Mesendoderm (in vitro differentiated cells): ENCODE measurements at regions not wholly inside any gene's neighbourhood (a gene's known extent, or its start where the extent isn't known, plus 50 kb on each side); places are given as distances from the start of the nearest gene placed in this dataset.

Source experiments
- DNase-seq: peaks from one replicate; pipeline ENCODE4 v3.0.0; 2013
- H2AK5ac ChIP-seq: 2 replicates; pipeline ENCODE4 v1.6.1; 2013; ENCODE audit warnings: low read length, inconsistent platforms
- H2BK120ac ChIP-seq: 2 replicates; pipeline ENCODE4 v1.6.1; 2013; ENCODE audit warnings: low read depth, mild to moderate bottlenecking, low read length, moderate library complexity, mixed read lengths
- H2BK15ac ChIP-seq: replicated peaks from 2 replicates; pipeline ENCODE4 v1.6.1; 2013; ENCODE audit warnings: low read depth, mild to moderate bottlenecking, moderate library complexity
- H2BK5ac ChIP-seq: 2 replicates; pipeline ENCODE4 v1.6.1; 2013; ENCODE audit warnings: low read length, inconsistent platforms
- H3K18ac ChIP-seq: 2 replicates; pipeline ENCODE4 v1.6.1; 2013; ENCODE audit warnings: mild to moderate bottlenecking, low read length, mixed read lengths
- H3K23ac ChIP-seq: one replicate; pipeline ENCODE4 v1.6.1; 2013; ENCODE audit warnings: low read length
- H3K27ac ChIP-seq: 2 replicates; pipeline ENCODE4 v1.5.1; 2013; ENCODE audit warnings: low read depth, mild to moderate bottlenecking, inconsistent platforms, low read length, moderate library complexity
- H3K27me3 ChIP-seq: 2 replicates; pipeline ENCODE4 v1.6.1; 2013; ENCODE audit warnings: low read length, control low read depth, mild to moderate bottlenecking, inconsistent platforms; ENCODE audit not compliant: insufficient read depth, poor library complexity
- H3K36me3 ChIP-seq: 2 replicates; pipeline ENCODE4 v1.6.1; 2013; ENCODE audit warnings: low read length, inconsistent platforms; ENCODE audit not compliant: control insufficient read depth, insufficient read depth
- H3K4ac ChIP-seq: one replicate; pipeline ENCODE4 v1.6.1; 2013; ENCODE audit warnings: low read depth, mild to moderate bottlenecking, low read length, moderate library complexity
- H3K4me1 ChIP-seq: 2 replicates; pipeline ENCODE4 v1.6.1; 2013; ENCODE audit warnings: low read depth, low read length, inconsistent platforms; ENCODE audit not compliant: control insufficient read depth
- H3K4me2 ChIP-seq: 2 replicates; pipeline ENCODE4 v1.6.1; 2013; ENCODE audit warnings: low read length
- H3K4me3 ChIP-seq: 2 replicates; pipeline ENCODE4 v1.5.1; 2013; ENCODE audit warnings: mild to moderate bottlenecking, low read length
- H3K56ac ChIP-seq: one replicate; pipeline ENCODE4 v1.6.1; 2013; ENCODE audit warnings: low read length
- H3K79me1 ChIP-seq: 2 replicates; pipeline ENCODE4 v1.6.1; 2013; ENCODE audit warnings: low read length, inconsistent platforms
- H3K79me2 ChIP-seq: 2 replicates; pipeline ENCODE4 v1.6.1; 2013; ENCODE audit warnings: mild to moderate bottlenecking, low read length; ENCODE audit not compliant: control insufficient read depth, insufficient read depth
- H3K9ac ChIP-seq: 2 replicates; pipeline ENCODE4 v1.6.1; 2013; ENCODE audit warnings: low read length, inconsistent platforms
- H4K5ac ChIP-seq: one replicate; pipeline ENCODE4 v1.6.1; 2013; ENCODE audit warnings: low read length
- H4K8ac ChIP-seq: one replicate; pipeline ENCODE4 v1.6.1; 2013; ENCODE audit warnings: low read depth, mild to moderate bottlenecking, control low read depth, low read length, moderate library complexity
- WGBS: extraction: QIAGEN DNeasy Blood & Tissue Kit; methylation state at CpG from one replicate; pipeline ENCODE4 v1.1.7; 2013; ENCODE audit warnings: low lambda C conversion rate, missing lambda C conversion rate; ENCODE audit not compliant: insufficient coverage; ENCODE audit errors: extremely low coverage; 5-methylcytosine and 5-hydroxymethylcytosine counted together

GRCh38 chr5:53194086-53194485 is 84.5 kb upstream of the MOCS2 start:
- WGBS, result no CpG with 5 or more reads among the region's 2 CpGs
- no peak overlapping the region for H4K8ac ChIP-seq
- H3K9ac ChIP-seq, result no peak overlapping the region
- H3K79me2 ChIP-seq, result no peaks in the 10 kb centered on the region
- no peak overlapping the region for H2BK120ac ChIP-seq
- no peaks in the 10 kb centered on the region for H3K36me3 ChIP-seq
- no peak overlapping the region for H3K4me3 ChIP-seq
- no peak overlapping the region for H3K4me2 ChIP-seq
- H2AK5ac ChIP-seq, result no peak overlapping the region
- H2BK5ac ChIP-seq, result no peak overlapping the region
- H4K5ac ChIP-seq, result no peak overlapping the region
- no peaks in the 10 kb centered on the region for H3K27me3 ChIP-seq
- H3K18ac ChIP-seq, result no peak overlapping the region
- no peak overlapping the region for H2BK15ac ChIP-seq
- no peaks in the 10 kb centered on the region for H3K4me1 ChIP-seq
- no peaks in the 10 kb centered on the region for H3K79me1 ChIP-seq
- H3K56ac ChIP-seq, result no peak overlapping the region
- H3K4ac ChIP-seq, result no peak overlapping the region
- no peak overlapping the region for H3K23ac ChIP-seq
- DNase-seq, result no peak
- H3K27ac ChIP-seq, result no peak overlapping the region

- Histone ChIP-seq H2BK15ac (no peak overlapping the region), H3K4me1 (no peaks in the 10 kb centered on the region), H3K27me3 (no peaks in the 10 kb centered on the region), H4K5ac (no peak overlapping the region), H3K79me2 (no peaks in the 10 kb centered on the region), H3K4ac (no peak overlapping the region), H3K56ac (no peak overlapping the region), H2BK5ac (no peak overlapping the region), H3K18ac (no peak overlapping the region), H3K79me1 (no peaks in the 10 kb centered on the region), H3K36me3 (no peaks in the 10 kb centered on the region), H3K27ac (no peak overlapping the region), H3K23ac (no peak overlapping the region), H2BK120ac (no peak overlapping the region), H3K4me2 (no peak overlapping the region), H3K9ac (no peak overlapping the region), H4K8ac (no peak overlapping the region), H3K4me3 (no peak overlapping the region), H2AK5ac (no peak overlapping the region)
- DNase-seq, result no peak
Observed at GRCh38 chr5:53199882-53200281, 90.3 kb upstream of the MOCS2 start.

- no CpG with 5 or more reads among the region's 8 CpGs for WGBS
- H4K8ac ChIP-seq, result no peak overlapping the region
- H2AK5ac ChIP-seq, result no peak overlapping the region
- H3K4me3 ChIP-seq, result no peak overlapping the region
- H3K79me2 ChIP-seq, result no peaks in the 10 kb centered on the region
- H3K4ac ChIP-seq, result no peak overlapping the region
- H3K56ac ChIP-seq, result no peak overlapping the region
- no peaks in the 10 kb centered on the region for H3K79me1 ChIP-seq
- H3K36me3 ChIP-seq, result no peaks in the 10 kb centered on the region
- DNase-seq, result peak; percentile 6
- H3K4me2 ChIP-seq, result no peak overlapping the region
- no peak overlapping the region for H3K27ac ChIP-seq
- no peak overlapping the region for H3K23ac ChIP-seq
- no peak overlapping the region for H2BK5ac ChIP-seq
- no peak overlapping the region for H3K9ac ChIP-seq
- H2BK15ac ChIP-seq, result no peak overlapping the region
- no peak overlapping the region for H2BK120ac ChIP-seq
- no peaks in the 10 kb centered on the region for H3K27me3 ChIP-seq
- no peak overlapping the region for H4K5ac ChIP-seq
- no peaks in the 10 kb centered on the region for H3K4me1 ChIP-seq
- no peak overlapping the region for H3K18ac ChIP-seq
Observed at GRCh38 chr5:53200306-53200705, 90.7 kb upstream of the MOCS2 start.

- DNase-seq, result peak; percentile 14
- WGBS, result no CpG with 5 or more reads among the region's 3 CpGs
- H3K36me3 ChIP-seq, result no peaks in the 10 kb centered on the region
Observed at GRCh38 chr5:53201746-53202145, 92.2 kb upstream of the MOCS2 start.

GRCh38 chr5:53206562-53206961 is 97.0 kb upstream of the MOCS2 start:
- Histone ChIP-seq H2AK5ac (no peak overlapping the region), H3K56ac (no peak overlapping the region), H3K23ac (no peak overlapping the region), H3K4me2 (no peak overlapping the region), H3K4me1 (no peaks in the 10 kb centered on the region), H3K4ac (no peak overlapping the region), H2BK5ac (no peak overlapping the region), H3K79me2 (no peaks in the 10 kb centered on the region), H4K5ac (no peak overlapping the region), H3K27ac (no peak overlapping the region), H3K79me1 (no peaks in the 10 kb centered on the region), H2BK15ac (no peak overlapping the region), H3K9ac (no peak overlapping the region), H3K4me3 (no peak overlapping the region), H2BK120ac (no peak overlapping the region), H3K36me3 (no peaks in the 10 kb centered on the region), H3K27me3 (no peaks in the 10 kb centered on the region), H4K8ac (no peak overlapping the region), H3K18ac (no peak overlapping the region)
- no CpG with 5 or more reads among the region's 9 CpGs for WGBS
- DNase-seq, result no peak

More at GRCh38 chr5:53201746-53202145, 92.2 kb upstream of the MOCS2 start:
- Histone ChIP-seq H3K9ac (no peak overlapping the region), H3K23ac (no peak overlapping the region), H3K4ac (no peak overlapping the region), H2BK5ac (no peak overlapping the region), H2AK5ac (no peak overlapping the region), H3K4me2 (no peak overlapping the region), H2BK120ac (no peak overlapping the region), H3K4me1 (no peaks in the 10 kb centered on the region), H3K79me2 (no peaks in the 10 kb centered on the region), H3K4me3 (no peak overlapping the region), H3K79me1 (no peaks in the 10 kb centered on the region), H3K27ac (no peak overlapping the region), H3K27me3 (no peaks in the 10 kb centered on the region), H3K56ac (no peak overlapping the region), H4K5ac (no peak overlapping the region), H4K8ac (no peak overlapping the region), H2BK15ac (no peak overlapping the region), H3K18ac (no peak overlapping the region)

GRCh38 chr5:53211799-53212198 is 102.2 kb upstream of the MOCS2 start:
- Histone ChIP-seq H2BK15ac (no peak overlapping the region), H3K4ac (no peak overlapping the region), H3K23ac (no peak overlapping the region), H2AK5ac (no peak overlapping the region), H3K27ac (no peak overlapping the region), H3K18ac (no peak overlapping the region), H4K8ac (no peak overlapping the region), H2BK120ac (no peak overlapping the region), H3K9ac (no peak overlapping the region), H3K4me3 (no peak overlapping the region), H3K36me3 (no peaks in the 10 kb centered on the region), H3K27me3 (no peaks in the 10 kb centered on the region), H3K79me2 (no peaks in the 10 kb centered on the region), H3K4me2 (no peak overlapping the region), H3K4me1 (no peaks in the 10 kb centered on the region), H3K56ac (no peak overlapping the region), H2BK5ac (no peak overlapping the region), H3K79me1 (no peaks in the 10 kb centered on the region), H4K5ac (no peak overlapping the region)
- DNase-seq, result no peak
- no CpG with 5 or more reads among the region's 3 CpGs for WGBS
